Subcutaneous abdominal adipose tissue (tissue), 5 donors: ENCODE measurements at regions not wholly inside any gene's neighbourhood (a gene's known extent, or its start where the extent isn't known, plus 50 kb on each side); places are given as distances from the start of the nearest gene placed in this dataset.

Experiments used
- H3K27ac ChIP-seq: one replicate; pipeline ENCODE4 v1.7.0; 2013; ENCODE audit warnings: low read depth, mild to moderate bottlenecking, inconsistent platforms, low read length, moderate library complexity
- H3K27me3 ChIP-seq, 5 donors: one replicate each; pipeline ENCODE4 v1.7.0; 2013; ENCODE audit warnings: low read length in 5 of 5, inconsistent platforms in 1 of 5; ENCODE audit not compliant: control insufficient read depth in 5 of 5, insufficient read depth in 4 of 5
- H3K36me3 ChIP-seq, 5 donors: one replicate each; pipeline ENCODE4 v1.7.0; 2013; ENCODE audit warnings: low read length in 5 of 5; ENCODE audit not compliant: control insufficient read depth in 5 of 5, insufficient read depth in 5 of 5
- H3K4me1 ChIP-seq, 5 donors: one replicate each; pipeline ENCODE4 v1.7.0; 2013; ENCODE audit warnings: low read length in 5 of 5, mild to moderate bottlenecking in 3 of 5, moderate library complexity in 1 of 5; ENCODE audit not compliant: control insufficient read depth in 5 of 5, insufficient read depth in 5 of 5
- H3K4me3 ChIP-seq, 5 donors: one replicate each; pipeline ENCODE4 v1.7.0; 2013; ENCODE audit warnings: low read length in 5 of 5, low read depth in 1 of 5
- H3K9ac ChIP-seq, 5 donors: one replicate each; pipeline ENCODE4 v1.7.0; 2013; ENCODE audit warnings: low read length in 5 of 5, mild to moderate bottlenecking in 4 of 5, moderate library complexity in 3 of 5
- H3K9me3 ChIP-seq, 5 donors: one replicate each; pipeline ENCODE4 v1.7.0; 2013; ENCODE audit warnings: low read length in 5 of 5; ENCODE audit not compliant: control insufficient read depth in 5 of 5
- donor health status: healthy.
- donor health status: healthy.
- donor health status: healthy.
- donor health status: healthy.
- donor health status: healthy.

GRCh38 chr15:62573876-62574275, 408.8 kb upstream of the C2CD4B start:
- no peaks in the 10 kb centered on the region for H3K9me3 ChIP-seq
- no peaks in the 10 kb centered on the region for H3K27me3 ChIP-seq
- H3K4me1 ChIP-seq, result peaks cover 0 to 36% (median 23%) of the 10 kb centered on the region in 5 donors
- no peak overlapping the region for H3K9ac ChIP-seq
- no peak overlapping the region for H3K4me3 ChIP-seq
- no peak overlapping the region for H3K27ac ChIP-seq
- no peaks in the 10 kb centered on the region for H3K36me3 ChIP-seq

DNA sequence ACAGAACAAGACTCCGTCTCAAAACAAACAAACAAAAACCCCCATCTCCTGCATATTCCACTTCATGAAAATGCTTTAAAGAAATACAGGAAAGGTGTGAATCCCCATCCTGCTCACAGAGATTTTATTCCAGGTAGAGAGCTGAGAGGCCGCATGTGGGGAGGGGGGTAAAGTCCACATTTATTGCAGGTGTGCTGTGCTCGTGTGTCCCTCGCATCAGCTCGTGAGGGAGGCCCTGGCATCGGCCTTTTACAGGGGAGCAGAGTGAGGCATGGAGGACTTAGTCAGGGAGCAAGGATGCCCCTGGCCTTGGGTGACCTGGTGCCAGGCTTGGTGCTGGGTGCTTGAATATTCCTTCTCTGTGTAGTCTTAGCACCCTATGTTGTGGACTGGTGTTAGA, 413.5 kb upstream of the C2CD4B start:
- Histone ChIP-seq H3K27me3 (no peaks in the 10 kb centered on the region), H3K27ac (no peak overlapping the region), H3K9ac (no peak overlapping the region), H3K36me3 (peaks cover 0 to 5% (median 0%) of the 10 kb centered on the region in 5 donors), H3K9me3 (no peaks in the 10 kb centered on the region), H3K4me1 (peaks cover under 1 to 15% (median 5%) of the 10 kb centered on the region in 5 donors), H3K4me3 (no peak overlapping the region)

DNA sequence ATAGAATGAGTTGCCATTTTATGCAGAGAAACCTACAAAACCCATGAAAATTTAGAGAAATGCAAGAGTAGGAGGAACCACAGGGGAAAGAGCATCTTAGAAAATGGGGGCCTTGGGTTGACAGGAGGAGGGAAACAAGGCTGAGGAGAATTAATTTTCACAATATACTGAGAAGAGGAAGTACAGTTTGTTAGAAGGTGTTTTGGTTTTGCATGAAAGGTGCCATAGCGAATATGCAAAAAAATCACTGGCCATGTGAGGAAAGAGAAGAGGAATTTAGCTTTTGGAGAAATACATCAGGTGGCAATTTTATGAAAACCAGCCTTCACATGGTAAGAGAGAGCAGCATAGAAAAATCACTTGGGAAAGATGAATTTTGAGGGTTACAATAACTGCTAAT, 413.9 kb upstream of the C2CD4B start:
- H3K9ac ChIP-seq, result no peak overlapping the region
- no peaks in the 10 kb centered on the region for H3K9me3 ChIP-seq
- H3K27ac ChIP-seq, result no peak overlapping the region
- peaks cover 0 to 5% (median 0%) of the 10 kb centered on the region in 5 donors for H3K36me3 ChIP-seq
- H3K4me1 ChIP-seq, result peaks cover 3 to 19% (median 7%) of the 10 kb centered on the region in 5 donors
- H3K27me3 ChIP-seq, result no peaks in the 10 kb centered on the region
- no peak overlapping the region for H3K4me3 ChIP-seq

DNA sequence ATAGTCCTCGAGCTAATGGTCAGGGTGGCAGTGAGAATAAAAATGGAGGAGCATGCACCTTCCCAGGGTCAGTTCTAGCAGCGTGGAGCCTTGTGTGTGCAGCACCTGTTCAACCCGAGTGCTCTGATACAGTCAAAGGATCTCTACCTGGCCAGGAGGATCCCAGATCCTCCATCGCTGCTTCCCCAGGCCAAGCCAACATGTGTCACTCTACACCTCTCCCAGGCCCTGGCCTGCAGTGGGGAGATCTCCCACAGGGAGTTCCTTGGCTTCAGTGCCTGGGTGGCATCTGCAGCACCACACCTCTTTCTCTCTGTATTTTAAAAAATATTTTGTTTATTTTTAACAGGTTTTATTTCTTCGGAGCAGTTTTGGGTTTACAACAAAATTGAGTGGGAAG, 414.8 kb upstream of the C2CD4B start:
- Histone ChIP-seq H3K4me1 (peaks cover 3 to 28% (median 15%) of the 10 kb centered on the region in 5 donors), H3K36me3 (peaks cover 0 to 5% (median 0%) of the 10 kb centered on the region in 5 donors), H3K9ac (no peak overlapping the region), H3K27me3 (no peaks in the 10 kb centered on the region), H3K9me3 (no peaks in the 10 kb centered on the region), H3K27ac (no peak overlapping the region), H3K4me3 (no peak overlapping the region)

DNA sequence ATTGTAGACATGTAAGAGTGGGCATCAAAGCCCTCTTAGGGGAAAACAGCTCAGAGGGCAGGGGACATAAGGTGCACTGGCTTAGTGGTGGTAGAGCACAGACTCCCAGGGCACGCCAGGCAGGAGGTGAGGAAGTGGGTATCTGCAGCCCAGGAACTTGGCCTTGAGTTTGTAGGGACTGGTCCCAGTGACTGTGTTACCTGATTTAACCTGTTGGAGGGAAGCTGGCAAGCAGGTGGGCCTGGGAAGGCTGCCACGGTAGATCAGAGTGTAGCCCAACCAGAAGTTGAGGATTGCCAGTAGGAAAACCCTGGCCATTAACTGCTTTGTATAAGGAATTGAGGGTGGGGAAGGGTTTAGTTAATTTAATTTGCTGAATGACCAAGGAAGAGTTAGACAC, 417.5 kb upstream of the C2CD4B start:
- Histone ChIP-seq H3K4me3 (no peak overlapping the region), H3K9me3 (no peaks in the 10 kb centered on the region), H3K27me3 (no peaks in the 10 kb centered on the region)

GRCh38 chr15:62584301-62585235, 419.5 kb upstream of the C2CD4B start:
- peaks cover 0 to 4% (median 0%) of the 10 kb centered on the region in 5 donors for H3K36me3 ChIP-seq
- H3K9ac ChIP-seq, result no peak overlapping the region
- no peak overlapping the region for H3K4me3 ChIP-seq
- peaks cover 3 to 41% (median 30%) of the 10 kb centered on the region in 5 donors for H3K4me1 ChIP-seq
- peak overlapping the region; percentile 37 for H3K27ac ChIP-seq
- H3K9me3 ChIP-seq, result no peaks in the 10 kb centered on the region
- H3K27me3 ChIP-seq, result no peaks in the 10 kb centered on the region

More for the DNA sequence above, 417.5 kb upstream of the C2CD4B start:
- peaks cover 0 to 5% (median 0%) of the 10 kb centered on the region in 5 donors for H3K36me3 ChIP-seq
- peak overlapping the region; percentile 59 for H3K27ac ChIP-seq
- no peak overlapping the region for H3K9ac ChIP-seq
- H3K4me1 ChIP-seq, result peaks cover 3 to 35% (median 22%) of the 10 kb centered on the region in 5 donors

GRCh38 chr15:62588938-62589670, 424.0 kb upstream of the C2CD4B start:
- H3K27me3 ChIP-seq, result no peaks in the 10 kb centered on the region
- H3K4me1 ChIP-seq, result peaks cover 0 to 42% (median 32%) of the 10 kb centered on the region in 5 donors
- H3K27ac ChIP-seq, result peak overlapping the region; percentile 19
- H3K36me3 ChIP-seq, result peaks cover 2 to 10% (median 5%) of the 10 kb centered on the region in 5 donors
- no peak overlapping the region for H3K4me3 ChIP-seq
- H3K9ac ChIP-seq, result peak overlapping the region in 1 of 5 donors; percentile 33
- H3K9me3 ChIP-seq, result no peaks in the 10 kb centered on the region

DNA sequence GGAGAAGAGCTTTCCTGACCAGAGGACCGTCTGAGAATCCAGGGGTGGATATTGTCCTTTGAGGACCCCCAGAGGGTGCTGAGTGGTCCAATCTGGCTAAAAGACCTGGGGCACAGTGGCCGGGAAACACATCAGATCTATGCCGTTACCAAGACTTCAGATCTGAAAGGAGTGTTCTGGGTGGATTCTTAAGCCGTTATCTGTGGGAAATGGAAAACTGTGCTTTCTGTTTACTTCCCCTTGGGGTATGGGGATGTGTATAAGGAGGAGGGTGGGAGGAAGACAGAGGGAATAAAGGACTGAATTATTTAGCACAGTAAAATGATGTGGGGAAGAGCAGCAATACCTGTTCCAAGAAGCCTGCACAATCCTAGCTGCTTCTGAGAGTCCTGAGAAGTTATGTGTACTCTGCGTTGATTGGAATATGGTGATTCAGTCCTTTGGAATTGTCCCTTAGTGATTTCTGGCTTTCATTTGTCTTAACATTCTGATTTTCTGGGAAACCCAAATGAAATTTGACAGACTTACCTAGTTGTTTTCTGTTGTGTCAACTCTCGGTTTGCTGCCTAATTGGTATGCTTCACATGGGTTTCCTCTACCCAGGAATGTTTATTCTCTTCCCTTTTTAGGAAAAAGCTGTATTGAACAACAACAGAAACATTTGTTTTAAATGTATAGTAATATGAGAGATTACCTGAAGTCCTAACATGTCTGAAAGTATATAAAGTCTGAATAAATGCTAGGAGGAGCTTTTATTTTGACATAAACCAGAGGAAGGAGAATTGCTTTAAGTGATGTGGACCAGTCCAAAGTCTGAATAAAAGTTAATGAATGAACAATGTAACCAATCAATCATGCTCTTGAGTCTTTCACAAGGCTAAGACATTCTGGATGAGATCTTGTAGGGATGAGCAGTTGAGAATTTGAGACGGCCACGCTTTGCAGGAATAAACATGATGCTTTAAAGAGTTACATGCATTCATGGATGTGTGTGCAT, 427.1 kb upstream of the C2CD4B start:
- peak overlapping the region; percentile 25 for H3K27ac ChIP-seq
- no peaks in the 10 kb centered on the region for H3K27me3 ChIP-seq
- peaks cover 2 to 10% (median 5%) of the 10 kb centered on the region in 5 donors for H3K36me3 ChIP-seq
- peak overlapping the region in 1 of 5 donors; percentile 30 for H3K4me3 ChIP-seq
- no peaks in the 10 kb centered on the region for H3K9me3 ChIP-seq
- peak overlapping the region in 2 of 5 donors; percentile 13 to 54 for H3K9ac ChIP-seq
- H3K4me1 ChIP-seq, result peaks cover 0 to 23% (median 19%) of the 10 kb centered on the region in 5 donors

DNA sequence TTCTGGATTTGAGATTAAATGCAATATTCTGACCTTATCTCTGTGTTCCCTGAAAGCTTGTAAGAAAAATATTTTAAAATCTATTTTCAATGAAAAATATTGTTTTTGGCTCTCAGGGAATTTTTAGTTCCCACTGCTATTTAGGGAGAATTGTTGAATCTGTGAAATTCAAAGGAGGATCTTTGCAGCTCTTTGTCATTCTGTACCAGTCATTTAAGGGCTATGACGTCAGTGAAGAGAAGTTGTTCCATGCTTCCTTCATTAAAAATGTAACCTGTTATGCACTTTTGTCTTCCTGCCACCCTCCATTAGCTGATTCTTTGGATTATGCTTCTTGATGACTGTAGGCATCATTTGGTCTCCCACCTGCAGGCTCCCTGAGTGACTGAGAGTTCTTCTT, 427.8 kb upstream of the C2CD4B start:
- H3K9me3 ChIP-seq, result no peaks in the 10 kb centered on the region
- no peak overlapping the region for H3K9ac ChIP-seq
- no peak overlapping the region for H3K4me3 ChIP-seq
- H3K4me1 ChIP-seq, result peaks cover 0 to 23% (median 19%) of the 10 kb centered on the region in 5 donors
- H3K27me3 ChIP-seq, result no peaks in the 10 kb centered on the region
- peak overlapping the region; percentile 16 for H3K27ac ChIP-seq
- peaks cover 2 to 7% (median 5%) of the 10 kb centered on the region in 5 donors for H3K36me3 ChIP-seq
